ENCODE measurements at regions not wholly inside any gene's neighbourhood (a gene's known extent, or its start where the extent isn't known, plus 50 kb on each side); places are given as distances from the start of the nearest gene placed in this dataset.

DNA sequence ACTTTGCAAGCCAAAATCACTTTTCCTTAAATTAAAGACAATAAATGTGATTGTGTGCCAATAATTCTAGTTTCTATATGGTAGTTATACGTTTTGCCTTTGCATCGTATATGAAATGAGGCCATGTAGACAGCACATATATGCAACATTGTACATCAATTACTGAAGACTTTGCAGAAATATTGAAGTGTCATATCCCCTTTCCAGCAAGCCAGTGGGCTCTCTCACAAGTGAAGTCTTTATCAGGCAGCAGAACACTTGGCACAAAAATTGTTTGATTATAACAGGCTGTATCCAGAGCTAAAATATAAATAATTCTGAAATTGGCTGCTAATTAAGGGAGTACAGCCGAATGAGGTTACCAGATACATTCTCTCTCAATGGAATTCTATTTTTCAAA lies 588.6 kb upstream of the SEMA3D start:
- no peak for DNase-seq

- DNase-seq: no peak
Measured at GRCh38 chr7:85774986-85775385, 588.1 kb upstream of the SEMA3D start.

- peak; percentile 91 for DNase-seq
Measured at GRCh38 chr7:85773116-85773728, 586.4 kb upstream of the SEMA3D start.

GRCh38 chr7:85771516-85771915 lies 584.7 kb upstream of the SEMA3D start:
- DNase-seq: no peak

- peak; percentile 94 for DNase-seq
Measured at GRCh38 chr7:85770332-85770731, 583.5 kb upstream of the SEMA3D start.

DNA sequence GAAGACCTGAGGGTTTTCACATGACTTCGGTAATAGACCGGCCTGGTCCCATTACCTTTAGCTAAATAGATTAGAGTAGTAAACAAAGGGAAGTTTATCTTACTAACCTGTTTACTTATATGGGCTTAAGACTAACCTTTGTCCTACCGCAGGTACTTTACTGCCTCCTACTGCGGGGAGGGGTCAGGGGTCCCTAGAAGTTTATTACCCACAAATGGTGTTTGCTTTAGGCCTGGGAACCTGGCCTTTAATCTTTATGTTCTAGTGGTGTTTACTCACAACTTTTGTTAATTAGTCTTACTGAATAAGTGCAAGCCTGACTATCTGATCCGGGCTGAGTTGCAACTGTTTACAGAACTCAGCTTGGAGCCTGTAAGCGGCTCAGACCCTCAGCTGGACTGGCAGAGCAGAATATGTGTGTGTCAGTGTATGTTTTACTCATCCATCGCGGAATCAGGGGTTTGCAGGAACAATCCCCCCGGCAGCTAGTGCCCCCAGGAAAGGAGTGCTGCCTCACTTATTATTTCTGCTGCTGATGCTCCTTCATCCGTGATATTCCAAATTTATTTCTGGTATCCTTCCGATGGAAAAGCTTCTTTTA lies 578.9 kb upstream of the SEMA3D start:
- no peak for DNase-seq

GRCh38 chr7:85764034-85764433 lies 577.2 kb upstream of the SEMA3D start:
- DNase-seq: no peak

DNA sequence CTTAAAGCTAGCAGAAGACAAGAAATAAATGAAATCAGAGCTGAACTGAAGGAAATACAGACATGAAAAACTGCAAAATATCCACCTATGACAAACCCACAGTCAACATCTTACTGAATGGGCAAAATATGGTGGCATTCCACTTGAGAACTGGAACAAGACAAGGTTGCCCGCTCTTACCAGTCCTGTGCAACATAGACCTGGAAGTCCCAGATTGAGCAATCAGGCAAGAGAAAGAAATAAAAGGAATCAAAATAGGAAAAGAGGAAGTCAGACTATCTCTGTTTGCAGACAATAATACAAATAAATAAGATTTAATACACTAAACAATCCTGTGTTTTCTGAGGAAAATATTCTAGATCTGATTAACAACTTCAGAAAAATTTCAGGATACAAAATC lies 570.5 kb upstream of the SEMA3D start:
- DNase-seq: no peak

GRCh38 chr7:85750454-85750949 lies 563.6 kb upstream of the SEMA3D start:
- DNase-seq: peak; percentile 43

DNA sequence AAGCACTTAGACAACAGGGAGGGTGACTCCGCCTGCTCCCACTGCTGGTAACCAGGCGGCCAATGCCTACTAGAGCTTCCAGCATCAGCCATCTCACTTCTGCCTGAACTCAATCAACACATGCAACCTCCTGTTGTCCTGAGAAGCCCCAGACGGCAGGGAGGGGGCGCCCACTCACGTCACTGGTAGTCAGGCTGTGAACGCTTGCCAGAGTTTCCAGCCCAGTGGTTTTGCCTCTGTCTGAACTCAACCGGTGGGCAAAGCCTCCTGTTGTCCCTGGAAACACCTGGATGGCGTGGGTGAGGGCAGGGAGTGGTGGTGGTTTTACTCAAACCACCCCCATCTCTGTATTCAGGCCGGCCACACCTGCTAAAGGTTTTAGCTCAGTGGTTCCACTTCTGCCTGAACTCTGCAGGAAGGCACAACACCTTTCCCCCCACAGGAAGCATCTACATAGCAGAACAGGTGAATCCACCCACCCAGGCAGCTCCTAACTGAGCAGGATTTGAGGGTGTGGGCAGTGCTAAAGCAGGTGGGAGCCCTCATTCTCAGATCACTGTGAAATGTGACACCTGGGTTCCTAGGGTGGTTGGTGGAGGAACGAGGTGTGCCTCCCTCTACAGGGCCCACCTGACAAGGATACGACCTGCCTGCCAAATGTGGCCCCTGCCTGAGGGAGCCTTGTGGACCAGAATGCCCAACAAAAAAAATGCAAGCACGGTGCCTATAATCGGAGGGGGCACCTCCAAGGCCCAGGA lies 563.0 kb upstream of the SEMA3D start:
- DNase-seq: no peak

- no peak for DNase-seq
Measured at GRCh38 chr7:85748861-85749260, 562.0 kb upstream of the SEMA3D start.

DNA sequence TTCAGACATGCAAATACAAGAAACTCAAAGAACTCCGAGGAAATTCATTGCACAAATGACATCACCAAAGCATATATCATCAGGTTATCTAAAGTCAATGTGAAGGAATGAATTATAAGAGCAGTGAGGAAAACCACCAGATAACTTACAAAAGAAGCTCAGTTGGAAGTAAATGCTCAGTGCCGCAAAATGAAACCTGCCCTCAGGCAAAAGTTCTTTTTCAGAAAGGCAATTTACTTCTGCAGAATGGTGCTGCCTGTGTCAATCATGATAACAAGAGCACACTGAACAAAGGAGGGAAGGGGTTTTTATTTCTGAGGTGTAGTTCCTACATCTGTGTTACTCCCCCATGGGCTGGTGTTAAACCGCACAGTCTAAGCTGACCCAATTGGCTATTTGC lies 550.6 kb upstream of the SEMA3D start:
- no peak for DNase-seq

DNA sequence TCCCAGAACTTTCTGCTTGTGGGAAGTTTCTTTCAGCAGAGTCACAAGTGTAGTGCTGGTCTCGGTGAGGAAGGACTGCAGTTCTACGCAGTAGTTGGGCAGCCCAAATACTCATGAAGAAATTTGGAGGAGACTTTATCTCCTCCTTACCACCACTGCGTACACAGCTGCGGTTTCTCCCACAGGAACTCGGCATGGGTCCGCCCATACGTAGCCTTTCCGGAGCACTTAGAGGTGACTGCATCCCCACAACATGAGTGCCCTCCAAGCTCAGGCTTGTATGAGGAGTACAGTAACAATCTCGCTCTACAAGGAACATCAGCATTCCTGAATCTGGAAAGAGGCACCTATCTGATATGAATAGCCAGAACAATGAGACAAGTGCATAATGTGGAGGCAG lies 549.2 kb upstream of the SEMA3D start:
- DNase-seq: no peak

- no peak for DNase-seq
Measured at GRCh38 chr7:85734823-85735222, 548.0 kb upstream of the SEMA3D start.

GRCh38 chr7:85733169-85733915 lies 546.5 kb upstream of the SEMA3D start:
- DNase-seq: peak; percentile 16

DNA sequence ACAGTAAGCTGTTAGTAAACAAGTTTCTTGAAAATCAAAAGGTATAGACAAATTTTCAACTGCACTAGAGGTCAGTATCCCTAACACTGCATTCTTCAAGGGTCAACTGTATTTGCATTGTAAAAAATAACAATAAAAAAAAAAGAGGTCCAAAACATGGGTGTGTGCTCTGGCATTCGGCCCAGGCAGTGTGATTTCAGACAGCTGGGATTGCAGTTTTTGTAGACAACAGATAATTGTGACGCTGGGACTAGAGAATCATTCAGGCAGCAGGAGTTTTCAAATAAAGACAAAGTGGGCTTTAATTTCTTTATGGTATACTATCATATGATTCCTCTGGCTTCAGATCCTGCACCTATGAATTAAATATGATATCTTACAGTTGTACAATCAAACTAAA lies 543.2 kb upstream of the SEMA3D start:
- no peak for DNase-seq

DNA sequence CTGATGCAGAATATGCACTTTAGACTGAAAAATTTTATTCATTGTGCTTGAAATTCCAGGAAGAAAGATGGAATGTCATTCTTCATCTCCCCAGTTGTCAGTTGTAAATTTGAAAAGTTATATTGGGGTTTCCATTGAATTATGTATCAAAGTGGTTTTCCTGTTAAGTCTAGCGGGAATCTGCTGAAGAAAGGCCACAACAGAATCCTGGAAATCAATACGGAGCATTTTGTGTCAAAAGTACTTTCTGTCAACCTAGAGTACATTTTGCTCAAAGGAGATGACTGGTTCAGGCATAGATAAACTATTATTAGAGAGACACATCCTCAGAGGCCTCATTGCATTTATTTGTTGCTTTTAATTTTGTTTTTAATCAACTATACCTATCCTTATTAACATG lies 538.2 kb upstream of the SEMA3D start:
- no peak for DNase-seq

DNA sequence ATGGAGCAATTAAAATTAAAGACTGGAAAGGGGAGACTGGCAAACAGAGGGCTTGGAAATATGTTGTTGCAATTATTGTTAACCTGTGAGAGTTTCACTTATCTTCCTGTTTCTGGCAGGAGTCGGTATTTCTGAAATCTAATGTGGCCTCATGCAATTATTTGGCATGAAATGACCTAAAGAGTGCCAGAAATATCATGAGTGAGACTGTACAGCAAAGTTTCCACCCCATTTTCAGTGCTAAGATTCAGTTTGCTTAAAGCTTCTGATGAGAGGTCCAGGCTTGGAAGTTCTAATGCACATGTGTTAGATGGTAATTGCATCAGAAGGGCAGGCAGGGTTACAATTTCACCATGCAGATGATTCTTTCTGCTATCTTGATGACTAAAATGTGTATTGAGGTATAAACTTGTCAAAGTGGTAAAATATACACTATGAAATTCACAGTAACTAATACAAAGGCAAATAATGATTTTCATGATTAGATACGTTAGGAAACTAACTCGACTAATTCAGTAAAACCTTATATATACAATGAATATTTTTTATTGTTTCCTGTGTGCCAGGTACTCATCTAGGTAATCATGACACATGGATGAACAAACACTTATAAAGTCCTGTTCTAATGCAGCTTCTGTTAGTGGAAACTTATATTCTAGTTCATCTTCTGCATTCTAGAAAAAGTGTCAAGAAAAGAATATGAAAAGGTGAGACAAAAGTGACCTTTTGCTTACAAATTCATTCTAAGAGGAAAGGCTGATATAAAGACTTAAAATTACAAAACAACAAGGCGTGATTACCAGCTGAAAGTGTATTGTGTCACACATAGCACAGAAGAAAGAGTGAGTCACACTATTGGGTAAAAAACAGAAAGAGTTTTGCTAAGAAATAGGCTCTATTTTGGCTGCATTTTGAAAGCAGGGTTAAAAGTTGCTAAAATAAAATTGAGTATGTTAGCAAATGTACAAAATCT lies 533.4 kb upstream of the SEMA3D start:
- peak; percentile 80 for DNase-seq

DNA sequence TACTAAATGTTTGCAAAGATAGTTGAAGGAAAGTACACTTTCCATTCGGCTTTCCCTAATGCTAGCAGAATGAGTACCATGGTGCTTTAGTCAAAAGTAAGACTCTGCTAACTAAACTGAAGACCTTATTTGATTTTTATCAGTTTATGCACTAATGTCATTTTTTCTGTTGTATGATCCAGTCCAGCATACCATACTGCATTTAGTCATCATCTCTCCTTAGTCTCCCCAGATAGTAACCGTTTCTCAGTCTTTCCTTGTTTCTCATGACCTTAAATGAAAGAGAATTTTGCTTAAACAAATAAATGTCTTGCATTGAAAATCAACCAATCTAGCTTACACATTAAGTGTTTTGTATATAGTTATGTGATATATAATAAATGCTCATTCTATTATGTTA lies 529.5 kb upstream of the SEMA3D start:
- no peak for DNase-seq

DNA sequence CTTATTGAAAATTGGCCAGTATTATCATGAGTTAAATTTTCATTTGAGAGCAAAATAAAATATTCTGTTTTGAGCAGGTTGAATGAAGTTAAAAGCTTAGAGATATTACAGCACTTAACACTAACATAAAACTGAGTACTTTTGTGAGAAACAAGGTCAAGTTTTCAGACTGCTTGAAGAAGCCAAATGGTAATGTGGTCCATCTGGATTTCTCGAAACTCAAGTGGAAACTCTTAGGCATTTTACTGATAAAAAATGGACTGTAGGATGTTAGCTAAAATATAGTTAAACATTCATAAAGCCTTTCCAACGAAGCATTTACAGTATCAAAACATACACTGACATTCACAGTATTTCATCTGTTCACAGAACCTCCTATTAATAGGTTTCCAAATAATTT lies 528.1 kb upstream of the SEMA3D start:
- DNase-seq: no peak

- no peak for DNase-seq
Measured at GRCh38 chr7:85714043-85714578, 527.3 kb upstream of the SEMA3D start.

- no peak for DNase-seq
Measured at GRCh38 chr7:85713171-85713570, 526.3 kb upstream of the SEMA3D start.
